Fibroblast of skin of scalp (primary cell): ENCODE measurements at regions not wholly inside any gene's neighbourhood (a gene's known extent, or its start where the extent isn't known, plus 50 kb on each side); places are given as distances from the start of the nearest gene placed in this dataset.
"Not testable (repeated sequence)": the region's sequence is repeated elsewhere in the genome, so short reads cannot be mapped to it uniquely, and the experiment has no call there.

Source experiments
- DNase-seq: peaks from one replicate; pipeline ENCODE4 v3.0.0-alpha.2; 2013

DNA sequence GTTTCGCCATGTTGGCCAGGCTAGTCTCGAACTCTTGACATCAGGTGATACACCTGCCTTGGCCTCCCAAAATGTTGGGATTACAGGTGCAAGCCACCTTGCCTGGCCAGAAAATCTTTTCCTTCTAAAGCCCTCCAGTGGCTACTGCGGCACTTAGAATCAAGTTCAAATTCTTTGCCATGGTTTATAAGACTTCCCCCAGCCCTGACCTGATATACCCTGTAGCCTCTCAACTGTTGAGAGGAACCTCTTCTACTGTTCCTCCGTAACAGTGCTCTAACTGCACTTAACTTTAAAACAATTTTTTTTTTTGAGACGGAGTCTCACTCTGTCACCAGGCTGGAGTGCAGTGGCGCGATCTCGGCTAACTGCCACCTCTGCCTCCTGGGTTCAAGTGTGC, 235.6 kb downstream of the BCAS1 start:
- DNase-seq, result no peak

DNA sequence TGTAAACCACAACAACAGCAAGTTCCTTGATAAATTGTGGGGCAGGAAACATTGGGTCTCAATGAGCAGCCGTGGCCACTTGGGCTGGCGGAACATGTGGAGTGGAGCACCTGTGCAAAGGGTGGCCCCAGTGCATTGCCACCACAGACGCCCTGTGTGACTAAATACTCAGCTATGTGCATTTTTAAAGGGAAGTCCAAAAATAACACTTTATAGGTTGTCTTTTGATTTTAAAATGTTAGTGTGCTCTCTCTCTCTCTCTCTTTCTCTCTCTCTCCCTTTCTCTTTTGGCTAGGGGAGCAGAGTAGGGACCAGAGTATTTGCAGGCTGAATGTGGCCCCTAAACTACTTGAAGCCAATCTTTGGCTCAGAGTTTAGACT, 236.3 kb downstream of the BCAS1 start:
- no peak for DNase-seq

DNA sequence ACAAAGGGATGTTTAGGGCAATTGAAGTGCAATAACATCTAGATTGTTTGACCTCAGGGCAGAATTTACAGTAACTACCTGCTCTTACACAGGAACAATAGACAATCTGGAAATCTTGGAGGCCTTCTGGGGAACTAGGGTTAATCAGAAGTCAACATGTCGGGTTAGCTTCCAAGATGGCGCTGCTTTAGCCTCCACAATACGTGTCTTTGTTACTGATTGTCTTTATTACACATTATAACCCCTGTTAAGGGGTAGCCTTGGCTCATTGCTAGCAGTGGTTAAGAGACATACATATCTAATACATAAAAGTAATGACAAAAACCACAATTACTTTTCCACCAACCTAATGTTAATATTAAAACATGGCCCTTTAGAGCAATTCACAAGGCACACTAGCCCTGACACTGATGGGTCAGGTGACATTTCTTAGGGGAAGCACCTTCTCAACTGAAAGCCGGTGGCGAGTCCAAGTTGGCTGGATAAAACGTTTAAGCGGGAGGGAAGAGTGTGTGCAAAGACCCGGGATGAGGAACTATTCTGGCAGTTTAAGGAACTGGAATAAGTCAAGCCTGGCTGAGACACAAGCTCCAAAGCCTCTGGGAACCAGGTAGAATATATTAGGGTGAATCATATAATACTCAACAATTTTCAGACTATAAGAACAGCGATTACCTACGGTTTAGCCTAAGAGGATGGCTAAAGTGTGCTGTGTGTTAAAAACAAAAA, 236.9 kb downstream of the BCAS1 start:
- no peak for DNase-seq

DNA sequence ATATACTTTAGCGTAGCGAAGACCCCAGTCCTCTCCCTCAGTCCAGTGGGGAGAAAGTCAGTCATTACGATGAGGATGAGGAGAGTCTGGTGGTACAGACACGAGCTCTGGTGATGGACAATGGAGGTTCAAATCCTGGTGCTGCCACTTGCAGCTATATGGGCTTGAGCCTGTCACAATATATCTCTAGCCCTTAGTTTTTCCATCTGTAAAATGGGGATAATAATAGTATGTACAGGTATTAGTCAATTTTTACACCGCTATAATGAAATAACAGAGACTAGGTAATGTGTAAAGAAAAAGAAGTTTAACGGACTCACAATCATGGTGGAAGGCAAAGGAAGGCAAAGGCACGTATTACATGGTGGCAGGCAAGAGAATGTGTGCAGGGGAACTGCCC, 237.9 kb downstream of the BCAS1 start:
- no peak for DNase-seq

DNA sequence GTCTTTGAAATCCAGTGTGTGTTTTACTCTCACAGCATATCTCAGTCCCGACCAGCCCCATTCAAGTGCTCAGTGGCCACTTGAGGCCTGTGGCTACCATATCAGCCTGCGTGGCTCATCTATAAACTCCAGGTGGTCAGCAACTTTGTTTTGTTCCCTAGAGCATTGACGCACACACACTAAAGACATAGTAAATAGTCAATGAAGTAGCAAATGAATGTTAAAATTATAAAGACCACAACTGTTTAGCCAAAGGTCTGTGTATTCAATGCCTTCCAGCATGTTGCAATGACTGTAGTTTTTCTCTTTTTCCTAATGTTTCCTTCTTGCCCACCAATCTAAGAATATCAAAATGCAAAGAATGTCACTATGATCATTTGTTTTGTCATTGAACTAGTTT, 238.2 kb upstream of the ZNF217 start:
- no peak for DNase-seq

DNA sequence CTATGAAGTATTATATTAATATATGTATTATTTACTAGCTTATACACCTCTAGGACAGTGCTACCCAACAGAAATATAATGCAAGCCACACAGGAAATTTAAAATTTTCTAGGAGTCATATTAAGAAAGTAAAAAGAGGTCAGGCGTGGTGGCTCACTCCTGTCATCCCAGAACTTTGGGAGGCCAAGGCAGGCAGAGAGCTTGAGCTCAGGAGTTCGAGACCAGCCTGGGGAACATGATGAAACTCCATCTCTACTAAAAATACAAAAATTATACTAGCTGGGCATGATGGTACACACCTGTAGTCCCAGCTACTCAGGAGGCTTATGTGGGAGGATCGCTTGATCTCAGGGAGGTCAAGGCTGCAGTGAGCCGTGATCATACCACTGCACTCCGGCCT, 237.6 kb upstream of the ZNF217 start:
- no peak for DNase-seq

DNA sequence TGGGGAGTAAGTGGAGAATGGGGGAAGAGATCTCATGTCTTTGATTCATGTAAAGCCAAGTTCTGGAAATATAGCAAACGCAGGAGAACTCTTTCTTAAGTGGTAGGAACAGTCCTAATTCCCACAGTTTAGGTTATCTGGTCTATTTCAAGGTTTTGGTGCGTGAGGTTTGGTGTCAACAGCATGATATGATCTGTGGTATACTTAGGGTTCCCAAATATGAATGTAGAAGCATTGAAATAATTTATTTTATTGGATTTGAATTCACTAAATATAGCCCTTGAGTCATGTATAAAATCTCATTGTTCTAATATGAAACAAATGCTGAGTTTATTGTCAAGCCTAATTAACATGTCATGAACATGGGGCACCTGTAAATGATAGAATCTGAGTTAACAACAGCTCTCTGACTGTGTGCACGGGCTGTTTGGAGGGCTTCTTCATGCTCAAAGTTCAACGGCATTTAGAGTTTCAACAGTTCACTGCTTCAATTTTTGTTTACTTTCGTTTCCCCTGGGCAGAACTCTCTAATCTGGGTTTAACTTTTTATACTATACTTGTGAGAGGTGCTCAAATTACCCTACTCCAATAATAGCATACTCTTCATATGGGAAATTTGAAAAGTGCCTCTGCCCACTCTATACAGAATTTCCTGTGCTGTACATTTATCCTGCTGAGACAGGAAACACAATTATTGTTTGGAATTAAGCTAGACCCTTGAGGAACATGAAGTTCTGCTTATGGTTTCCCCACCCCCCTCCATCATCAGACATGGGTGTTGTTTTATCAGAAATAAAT, 236.3 kb upstream of the ZNF217 start:
- DNase-seq, result peak; percentile 64

DNA sequence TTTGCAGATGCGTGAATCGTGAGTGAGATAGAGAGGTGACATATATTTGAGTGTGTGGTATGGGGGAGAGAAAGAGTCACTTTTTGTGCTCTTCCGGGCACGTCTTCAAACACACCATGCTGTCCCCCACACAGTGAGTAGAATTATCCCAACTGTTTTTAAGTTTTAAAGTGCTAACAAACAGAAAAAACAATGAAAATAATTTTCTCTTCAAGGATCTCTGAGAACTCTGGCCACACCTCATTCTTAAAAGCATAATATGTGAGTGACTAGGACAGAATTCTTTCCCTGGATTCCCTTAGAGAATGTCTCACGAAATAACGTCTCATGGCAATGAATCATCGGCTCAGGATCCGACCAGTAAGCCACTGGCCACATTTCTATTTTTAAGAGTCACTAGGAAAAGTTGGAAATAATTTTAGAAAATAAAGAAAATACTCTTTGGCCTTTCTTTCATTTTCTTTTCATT, 235.7 kb upstream of the ZNF217 start:
- DNase-seq, result peak; percentile 98

DNA sequence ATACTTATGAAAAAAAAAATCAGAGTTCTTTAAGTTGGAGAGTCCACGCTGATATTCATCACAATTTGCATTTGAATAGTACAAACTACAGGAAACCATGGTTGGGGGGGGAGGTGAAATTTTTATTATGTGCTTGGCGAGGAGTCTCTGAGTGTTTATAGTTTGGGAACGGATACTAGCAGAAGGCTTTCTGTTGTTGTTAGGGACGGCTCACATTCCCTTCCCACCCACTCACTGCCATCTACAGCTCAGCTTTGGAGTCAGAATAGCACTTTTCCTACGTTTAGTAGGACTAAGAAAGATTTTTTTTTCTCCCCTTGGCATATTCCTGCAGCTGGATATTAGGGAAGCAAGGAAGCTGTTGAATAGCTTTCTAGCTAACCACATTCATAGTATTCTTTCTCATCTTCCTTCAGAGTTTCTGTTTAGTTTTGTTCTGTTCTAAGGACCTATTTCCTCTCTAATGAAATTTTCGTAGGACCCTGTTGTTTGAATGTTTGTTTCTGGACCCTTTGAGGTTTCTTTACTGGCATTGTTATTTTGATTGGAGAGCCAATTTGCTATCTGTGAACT, 235.1 kb upstream of the ZNF217 start:
- DNase-seq, result peak; percentile 96

DNA sequence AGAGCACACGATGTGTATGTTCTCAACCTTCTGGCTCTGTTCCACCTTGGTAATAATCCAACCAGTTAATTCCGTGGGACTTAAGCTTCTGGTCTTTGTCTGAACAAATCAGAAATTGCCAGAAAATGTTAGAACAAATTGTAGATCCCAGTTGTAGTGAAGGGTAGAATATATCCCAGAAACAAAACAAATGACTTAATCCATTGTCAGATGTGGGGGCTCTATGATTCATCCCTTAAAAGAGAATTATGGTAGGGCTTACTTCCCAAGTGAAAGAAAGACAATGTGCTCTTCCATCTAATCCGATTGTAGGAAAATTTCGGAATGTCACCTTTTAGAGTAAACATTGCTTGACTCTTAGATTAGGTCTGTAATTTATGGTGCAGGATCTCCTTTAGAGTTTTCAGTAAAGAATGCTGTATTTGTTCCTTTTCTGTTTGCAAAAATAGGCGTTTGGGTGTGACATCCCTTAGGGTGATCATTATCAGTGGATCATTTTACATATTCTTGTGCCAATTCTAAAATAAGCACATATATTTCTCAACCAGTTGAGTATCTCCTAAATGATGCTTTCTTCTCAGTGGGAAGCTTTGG, 234.5 kb upstream of the ZNF217 start:
- peak; percentile 99 for DNase-seq

DNA sequence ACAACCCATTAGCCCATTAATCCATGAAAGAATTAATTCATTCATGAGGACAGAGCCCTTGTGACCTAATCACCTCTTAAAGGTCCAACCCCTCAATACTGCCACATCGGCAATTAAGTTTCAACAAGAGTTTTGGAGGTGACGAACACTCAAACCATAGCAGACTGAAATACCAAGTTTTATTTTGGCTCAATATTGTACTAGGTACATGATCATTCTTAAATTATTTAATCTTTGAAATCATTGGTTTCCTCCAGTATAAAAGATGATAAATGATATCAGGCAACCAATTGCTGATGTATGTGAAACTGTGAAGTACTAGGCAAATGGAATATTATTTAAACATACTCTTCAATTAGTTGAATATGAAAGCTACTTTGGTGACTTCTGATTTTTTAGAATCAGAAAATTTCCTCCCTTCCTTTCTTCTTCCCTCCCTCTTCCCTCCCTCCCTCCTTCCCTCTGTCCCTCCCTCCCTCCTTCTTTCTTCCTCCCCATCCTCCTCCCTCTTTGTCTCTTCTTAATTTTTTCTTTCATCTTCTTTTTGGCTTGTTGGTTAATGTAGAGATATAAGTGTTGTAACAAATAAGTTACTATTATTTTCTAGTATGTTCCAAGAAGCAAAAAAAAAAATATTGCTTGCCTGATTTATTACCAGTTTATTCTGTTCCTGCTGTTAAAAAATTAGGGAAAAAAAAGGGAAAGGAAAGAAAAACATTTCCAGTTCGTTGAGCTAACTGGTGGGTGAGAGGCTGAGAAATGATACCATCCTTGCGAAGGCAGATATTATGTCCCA, 233.9 kb upstream of the ZNF217 start:
- no peak for DNase-seq

DNA sequence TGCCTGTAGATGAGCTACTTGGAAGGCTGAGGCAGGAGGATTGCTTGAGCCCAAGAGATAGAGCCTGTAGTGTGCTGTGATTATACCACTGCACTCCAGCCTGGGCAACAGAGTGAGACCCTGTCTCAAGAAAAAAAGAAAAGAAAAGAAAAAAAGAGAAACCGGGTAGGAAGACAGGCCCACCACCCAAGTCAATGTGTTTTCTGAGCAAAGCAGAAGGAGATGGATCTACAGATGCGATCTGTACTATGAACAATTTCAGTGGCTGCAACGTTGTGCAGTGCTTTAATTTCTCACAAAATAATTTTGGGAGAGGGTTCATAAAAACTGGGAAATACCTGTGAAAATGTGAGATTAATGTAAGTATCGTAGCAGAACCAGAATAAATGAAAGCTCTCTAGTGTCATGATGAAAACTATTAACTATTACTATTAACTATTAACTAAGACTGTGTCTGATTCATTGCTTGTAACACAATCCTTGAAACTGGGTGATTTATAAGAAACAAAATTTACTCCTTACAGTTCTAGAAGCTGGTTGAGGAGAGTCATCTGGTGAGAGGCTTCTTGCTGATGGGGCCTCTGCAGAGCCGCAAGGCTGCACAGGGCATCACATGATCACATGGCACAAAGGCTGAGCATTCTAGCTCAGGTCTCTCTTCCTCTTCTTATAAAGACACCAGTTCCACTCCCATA, 233.1 kb upstream of the ZNF217 start:
- no peak for DNase-seq

DNA sequence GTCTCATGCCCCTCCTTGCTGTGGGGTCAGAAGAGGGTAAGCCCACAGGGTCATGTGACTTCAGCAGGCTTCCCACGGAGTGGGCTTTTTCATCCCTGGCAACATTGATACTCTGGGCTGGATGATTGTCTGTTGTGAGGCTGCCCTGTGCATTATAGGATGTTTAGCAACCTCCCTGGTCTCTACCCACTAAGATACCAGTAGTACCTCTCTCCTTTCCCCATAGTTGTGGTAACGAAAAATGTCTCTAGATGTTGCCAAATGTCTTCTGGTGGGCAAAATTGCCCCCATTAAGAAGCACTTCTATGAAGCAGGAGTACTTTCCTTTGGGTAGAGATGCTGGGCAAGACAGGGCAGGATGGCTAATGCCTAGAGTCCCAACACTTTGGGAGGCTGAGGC, 232.5 kb upstream of the ZNF217 start:
- no peak for DNase-seq

DNA sequence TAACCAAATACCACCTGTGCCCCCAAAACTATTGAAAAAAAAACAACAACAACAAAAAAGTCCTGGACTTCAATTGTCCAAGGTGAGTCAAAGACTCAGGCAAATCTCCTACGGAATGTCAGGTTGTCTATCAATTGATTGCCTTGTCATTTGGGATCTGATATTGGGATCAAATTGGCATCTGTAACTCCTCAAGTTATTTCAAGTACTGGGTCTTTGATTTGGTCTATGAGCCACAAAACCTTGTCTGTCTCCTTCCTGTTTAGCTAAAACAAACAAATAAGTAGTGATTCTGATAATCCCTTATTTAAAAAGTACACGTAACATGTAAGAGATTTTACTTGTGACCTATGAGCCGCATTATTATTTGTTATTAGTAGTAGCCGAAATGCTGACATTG, 231.6 kb upstream of the ZNF217 start:
- no peak for DNase-seq

DNA sequence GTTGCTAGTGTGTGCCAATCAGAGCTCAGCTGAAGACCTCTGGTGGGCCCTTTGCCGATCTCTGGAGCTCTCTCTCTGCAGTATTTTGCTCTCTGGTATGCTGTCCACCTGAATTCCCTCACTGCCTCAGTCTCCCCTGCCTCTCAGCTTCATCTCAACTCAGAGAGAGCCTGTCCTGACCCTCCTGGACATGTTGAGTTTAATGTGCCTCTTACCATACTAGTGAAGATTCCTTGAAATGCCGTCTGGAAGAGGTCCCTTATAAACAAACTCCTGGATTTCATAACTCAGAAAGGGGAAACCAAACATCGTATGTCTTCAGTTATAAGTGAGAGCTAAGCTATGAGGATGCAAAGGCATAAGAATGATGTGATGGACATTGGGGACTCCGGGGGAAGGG, 231.1 kb upstream of the ZNF217 start:
- DNase-seq, result no peak

DNA sequence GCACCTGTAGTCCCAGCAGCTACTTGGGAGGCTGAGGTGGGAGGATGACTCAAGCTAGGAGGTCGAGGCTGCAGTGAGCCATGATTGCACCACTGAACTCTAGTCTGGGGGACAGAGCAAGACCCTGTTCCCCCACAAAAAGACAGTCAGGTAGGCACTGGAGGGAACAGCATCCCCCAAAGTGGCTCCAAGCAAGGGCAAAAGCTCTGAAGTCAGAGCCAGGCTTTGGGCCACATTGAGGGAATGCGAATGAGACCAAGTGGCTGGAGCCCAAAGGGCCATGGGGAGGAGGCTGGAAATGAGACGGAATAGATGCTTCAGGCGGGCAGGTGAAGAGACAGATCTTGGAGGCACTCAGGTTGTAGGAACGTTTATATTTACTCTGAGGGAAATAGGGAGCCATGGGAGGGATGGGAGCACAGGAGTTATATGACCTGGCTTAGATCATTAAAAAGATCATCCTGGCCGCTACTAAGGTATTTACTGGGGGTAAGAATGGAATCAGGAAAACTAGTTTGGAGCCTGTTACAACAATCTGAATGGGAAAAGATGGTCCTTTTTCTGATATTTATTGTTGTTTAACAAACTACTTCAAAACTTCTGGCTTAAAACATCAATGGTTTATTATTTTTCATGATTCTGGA, 229.6 kb upstream of the ZNF217 start:
- no peak for DNase-seq

DNA sequence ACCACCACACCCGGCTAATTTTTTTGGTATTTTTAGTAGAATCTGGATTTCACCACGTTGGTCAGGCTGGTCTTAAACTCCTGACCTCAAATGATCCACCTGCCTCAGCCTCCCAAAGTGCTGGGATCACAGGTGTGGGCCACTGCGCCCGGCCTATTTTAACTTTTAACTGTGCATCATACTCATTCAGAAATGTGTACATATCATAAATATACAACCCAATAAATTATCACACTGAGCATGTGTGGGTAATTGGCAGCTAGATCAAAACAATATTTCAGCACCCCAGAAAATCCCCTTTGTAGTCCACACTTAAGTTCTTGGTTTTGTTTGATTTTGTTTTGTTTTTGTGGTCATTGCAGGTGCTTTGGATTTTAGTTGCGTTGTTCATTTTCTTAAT, 228.9 kb upstream of the ZNF217 start:
- DNase-seq, result no peak

DNA sequence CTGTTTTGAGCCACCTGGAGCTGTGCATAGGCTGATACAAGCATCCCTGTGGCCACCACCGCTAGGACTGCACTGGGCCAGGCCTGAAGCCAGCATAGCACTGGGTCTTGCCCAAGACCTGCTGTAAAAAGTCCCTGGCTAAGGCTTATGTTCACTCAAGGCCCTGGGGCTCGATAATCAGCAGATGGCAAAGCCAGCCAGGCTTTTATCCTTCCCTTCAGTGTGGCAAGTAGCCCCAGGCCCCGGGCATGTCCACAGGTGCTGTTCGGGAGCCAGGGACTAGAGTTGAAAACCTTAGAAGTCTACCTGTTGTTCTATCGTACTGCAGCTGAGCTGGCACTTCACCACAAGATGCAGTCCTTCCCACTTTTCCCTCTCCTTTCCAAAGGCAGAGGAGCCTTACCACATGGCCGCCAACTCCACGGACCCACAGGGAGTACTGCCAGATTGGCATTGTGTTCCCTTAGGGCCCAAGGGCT, 226.4 kb upstream of the ZNF217 start:
- DNase-seq, result no peak

DNA sequence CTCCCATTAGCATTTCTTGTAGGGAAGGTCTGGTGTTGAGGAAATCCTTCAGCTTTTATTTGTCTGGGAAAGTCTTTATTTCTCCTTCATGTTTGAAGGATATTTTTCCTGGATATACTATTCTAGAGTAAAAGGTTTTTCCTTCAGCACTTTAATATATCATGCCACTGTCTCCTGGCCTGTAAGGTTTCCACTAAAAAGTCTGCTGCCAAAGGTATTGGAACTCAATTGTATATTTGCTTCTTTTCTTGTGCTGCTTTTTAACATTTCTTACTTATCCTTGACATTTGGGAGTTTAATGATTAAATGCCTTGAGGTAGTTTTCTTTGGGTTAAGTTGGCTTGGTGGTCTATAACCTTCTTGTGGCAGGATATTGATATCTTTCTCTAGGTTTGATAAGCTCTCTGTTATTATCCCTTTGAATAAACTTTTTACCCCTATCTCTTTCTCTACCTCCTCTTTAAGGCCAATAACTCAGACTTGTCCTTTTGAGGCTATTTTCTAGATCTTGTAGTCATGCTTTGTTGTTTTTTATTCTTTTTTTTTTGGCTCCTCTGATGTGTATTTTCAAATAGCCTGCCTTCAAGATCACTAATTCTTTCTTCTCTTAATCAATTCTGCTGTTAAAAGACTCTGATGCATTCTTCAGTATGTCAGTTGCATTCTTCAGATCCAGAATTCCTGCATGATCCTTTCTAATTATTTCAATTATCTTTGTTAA, 225.0 kb upstream of the ZNF217 start:
- DNase-seq, result no peak

DNA sequence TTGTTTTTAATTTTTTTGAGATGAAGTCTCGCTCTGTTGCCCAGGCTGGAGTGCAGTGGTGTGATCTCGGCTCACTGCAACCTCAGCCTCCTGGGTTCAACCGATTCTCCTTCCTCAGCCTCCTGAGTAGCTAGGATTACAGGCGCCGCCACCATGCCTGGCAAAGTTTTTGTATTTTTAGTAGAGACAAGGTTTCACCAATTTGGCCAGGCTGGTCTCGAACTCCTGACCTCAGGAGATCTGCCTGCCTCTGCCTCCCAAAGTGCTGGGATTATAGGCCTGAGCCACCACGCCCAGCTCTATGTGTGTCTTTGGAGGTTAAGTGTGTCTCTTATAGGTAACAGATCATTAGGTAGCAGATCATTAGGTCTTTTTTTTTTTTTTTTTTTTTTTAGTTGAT, 223.9 kb upstream of the ZNF217 start:
- DNase-seq, result not testable (repeated sequence)
